IMR-90 (cell line): ENCODE measurements at regions not wholly inside any gene's neighbourhood (a gene's known extent, or its start where the extent isn't known, plus 50 kb on each side); places are given as distances from the start of the nearest gene placed in this dataset.
A peak's percentile ranks its signal among the peaks of the same experiment; 100 is the strongest.

Experiments
- ATAC-seq: fragments of 200-7000 bp; cut with Tn5 transposase; 2 replicates; pipeline ENCODE4 v1.9.1; 2020; ENCODE audit warnings: low read depth, mild to moderate bottlenecking, moderate library complexity
- BruUV-seq: library from RNA; stranded (reverse); fragments of 400-500 nt; replicated peaks from 2 replicates; lab custom pipeline; 2021; lab: Mats Ljungman, UMichigan
- CTCF ChIA-PET: fragments of 300-600 bp; formaldehyde crosslinking; extraction: SDS; loops from one replicate; lab custom pipeline; 2021; ENCODE audit warnings: antibody characterized with exemption; lab: Yijun Ruan, JAX
- POLR2A ChIA-PET: fragments of 300-600 bp; sonication (Branson Sonifier 250); formaldehyde crosslinking; loops from one replicate; lab custom pipeline; 2022; ENCODE audit warnings: antibody characterized with exemption; ENCODE audit not compliant: unreplicated experiment; lab: Charles Lee
- DNase-seq: peaks from one replicate; pipeline ENCODE4 v3.0.0; 2013
- H2AFZ ChIP-seq: replicated peaks from 2 replicates; pipeline ENCODE3; 2013; ENCODE audit warnings: low read length, mild to moderate bottlenecking; ENCODE audit not compliant: poor library complexity
- H2AK5ac ChIP-seq: 2 replicates; pipeline ENCODE4 v1.6.1; 2013; ENCODE audit warnings: low read depth, low read length, inconsistent platforms
- H2AK9ac ChIP-seq: replicated peaks from 2 replicates; pipeline ENCODE3; 2013; ENCODE audit warnings: mild to moderate bottlenecking, low read depth, low read length, moderate library complexity; ENCODE audit not compliant: poor library complexity
- H2BK120ac ChIP-seq: 2 replicates; pipeline ENCODE4 v1.6.1; 2013; ENCODE audit warnings: low read depth, low read length, inconsistent platforms
- H2BK15ac ChIP-seq: 3 replicates; pipeline ENCODE4 v1.6.1; 2013; ENCODE audit warnings: low read depth, low read length, inconsistent platforms
- H2BK20ac ChIP-seq: 2 replicates; pipeline ENCODE4 v1.6.1; 2013; ENCODE audit warnings: low read depth, mild to moderate bottlenecking, inconsistent platforms, low read length, moderate library complexity
- H2BK5ac ChIP-seq: 2 replicates; pipeline ENCODE4 v1.6.1; 2013; ENCODE audit warnings: mild to moderate bottlenecking, low read depth, low read length, inconsistent platforms; ENCODE audit not compliant: poor library complexity, severe bottlenecking
- H3K14ac ChIP-seq: replicated peaks from 2 replicates; pipeline ENCODE4 v1.6.1; 2013; ENCODE audit warnings: low read depth, low read length, inconsistent platforms
- H3K18ac ChIP-seq: 2 replicates; pipeline ENCODE4 v1.6.1; 2013; ENCODE audit warnings: low read depth, low read length, control low read depth
- H3K23ac ChIP-seq: 2 replicates; pipeline ENCODE4 v1.6.1; 2013; ENCODE audit warnings: low read depth, low read length, inconsistent platforms
- H3K27ac ChIP-seq: 2 replicates; pipeline ENCODE4 v1.5.1; 2013; ENCODE audit warnings: mild to moderate bottlenecking, control low read depth, low read length; ENCODE audit not compliant: insufficient read depth
- H3K27me3 ChIP-seq: 2 replicates; pipeline ENCODE4 v1.6.1; 2013; ENCODE audit warnings: low read length; ENCODE audit not compliant: control insufficient read depth, insufficient read depth
- H3K36me3 ChIP-seq: 2 replicates; pipeline ENCODE4 v1.6.1; 2013; ENCODE audit warnings: low read length, mixed read lengths; ENCODE audit not compliant: control insufficient read depth, insufficient read depth
- H3K4ac ChIP-seq: 2 replicates; pipeline ENCODE4 v1.6.1; 2013; ENCODE audit warnings: low read depth, low read length, inconsistent platforms
- H3K4me1 ChIP-seq: 2 replicates; pipeline ENCODE4 v1.6.1; 2013; ENCODE audit warnings: low read length, mixed read lengths; ENCODE audit not compliant: control insufficient read depth, insufficient read depth
- H3K4me2 ChIP-seq: 2 replicates; pipeline ENCODE4 v1.6.1; 2013; ENCODE audit warnings: low read depth, mild to moderate bottlenecking, control low read depth, low read length, moderate library complexity
- H3K4me3 ChIP-seq: 2 replicates; pipeline ENCODE4 v1.5.1; 2013; ENCODE audit warnings: low read depth, mild to moderate bottlenecking, control low read depth, low read length, moderate library complexity; ENCODE audit not compliant: insufficient read depth
- H3K56ac ChIP-seq: 2 replicates; pipeline ENCODE4 v1.6.1; 2013; ENCODE audit warnings: low read length, inconsistent platforms; ENCODE audit not compliant: insufficient read depth; ENCODE audit errors: extremely low read depth
- H3K79me1 ChIP-seq, 2 experiments: 2 replicates each; pipeline ENCODE4 v1.6.1; 2013; ENCODE audit warnings: low read length in 2 of 2, inconsistent platforms in 1 of 2, low read depth in 1 of 2
- H3K9ac ChIP-seq: 2 replicates; pipeline ENCODE4 v1.6.1; 2013; ENCODE audit warnings: low read depth, low read length, control low read depth
- H3K9me1 ChIP-seq: 2 replicates; pipeline ENCODE4 v1.6.1; 2013; ENCODE audit warnings: low read length, inconsistent platforms; ENCODE audit not compliant: insufficient read depth
- H3K9me3 ChIP-seq: 2 replicates; pipeline ENCODE4 v1.6.1; 2013; ENCODE audit warnings: low read length; ENCODE audit not compliant: control insufficient read depth, insufficient read depth
- H4K20me1 ChIP-seq: 2 replicates; pipeline ENCODE4 v1.6.1; 2013; ENCODE audit warnings: low read length, inconsistent platforms; ENCODE audit not compliant: insufficient read depth
- H4K5ac ChIP-seq: 2 replicates; pipeline ENCODE4 v1.6.1; 2013; ENCODE audit warnings: mild to moderate bottlenecking, low read depth, low read length, control low read depth
- H4K8ac ChIP-seq, 2 experiments: 2 replicates each; pipeline ENCODE4 v1.6.1; 2013; ENCODE audit warnings: low read depth in 2 of 2, low read length in 2 of 2, control low read depth in 1 of 2, inconsistent platforms in 1 of 2
- H4K91ac ChIP-seq: 2 replicates; pipeline ENCODE4 v1.6.1; 2013; ENCODE audit warnings: low read depth, low read length, inconsistent platforms; ENCODE audit not compliant: insufficient read depth
- CEBPB ChIP-seq: IDR thresholded peaks from 2 replicates; pipeline ENCODE4 v1.6.1; 2012; ENCODE audit warnings: low read depth, low read length, improper control_type of control experiment
- FOS ChIP-seq: fragments of 150-350 bp; IDR thresholded peaks from 2 replicates; pipeline ENCODE4 v1.6.1; 2016; ENCODE audit warnings: low read depth, low read length
- MAZ ChIP-seq: IDR thresholded peaks from 2 replicates; pipeline ENCODE4 v1.6.1; 2012; ENCODE audit warnings: low read depth, mild to moderate bottlenecking, low read length, improper control_type of control experiment, moderate library complexity, borderline replicate concordance
- MXI1 ChIP-seq: IDR thresholded peaks from 2 replicates; pipeline ENCODE4 v1.6.1; 2012; ENCODE audit warnings: low read depth, mild to moderate bottlenecking, low read length, moderate library complexity, borderline replicate concordance
- POLR2A ChIP-seq: IDR thresholded peaks from 2 replicates; pipeline ENCODE4 v1.6.1; 2012; ENCODE audit warnings: mild to moderate bottlenecking, low read depth, low read length
- WGBS, 2 experiments: methylation state at CpG; one replicate each; pipeline versions ENCODE4 v1.1.5 to v1.1.7; 2013; ENCODE audit warnings: missing lambda C conversion rate in 2 of 2; ENCODE audit not compliant: insufficient read length in 1 of 2; ENCODE audit errors: extremely low coverage in 2 of 2; 5-methylcytosine and 5-hydroxymethylcytosine counted together
- dilution Hi-C: fragments of 300-500 bp; cut with HindIII; formaldehyde crosslinking; loops from one replicate; pipeline ENCODE4 v1.14.3; 2018; ENCODE audit warnings: low sequenced_read_pairs; ENCODE audit not compliant: unreplicated experiment
- in situ Hi-C: fragments of 300-500 bp; cut with MboI; formaldehyde crosslinking; loops from 3 replicates; pipeline ENCODE4 v1.14.3; 2019; ENCODE audit warnings: low sequenced_read_pairs, inconsistent platforms, mixed read lengths
- intact Hi-C: fragments of 100-400 bp; cut with micrococcal nuclease; formaldehyde crosslinking; loops from 2 replicates; pipeline ENCODE4 v1.10.0; 2022
- TF ChIP-seq, protein P1 (sequence below): fragments of 150-350 bp; IDR thresholded peaks from 2 replicates; pipeline ENCODE4 v1.6.1; 2017; ENCODE audit warnings: mild to moderate bottlenecking, antibody characterized with exemption, low read length, low read depth

DNA sequence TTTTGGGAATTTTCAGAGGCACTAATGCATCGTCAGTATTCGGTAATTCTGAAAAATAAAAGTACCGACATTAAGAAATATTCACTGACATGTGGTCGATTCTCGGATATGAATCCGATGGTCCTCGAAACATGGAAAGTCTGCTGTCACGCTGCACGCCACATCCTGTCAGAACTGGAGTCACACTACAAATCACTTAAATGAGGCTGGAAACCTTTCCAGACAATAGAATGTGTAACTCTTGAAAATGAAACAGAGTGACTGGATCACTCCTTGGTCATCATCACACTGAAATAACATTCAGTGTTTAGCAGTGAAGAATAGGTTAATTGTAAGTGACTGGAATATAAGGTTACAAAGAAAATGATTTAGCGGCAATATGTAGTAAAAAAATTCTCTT is 620.1 kb upstream of the ADAMTS5 start:
- Histone ChIP-seq H3K9ac (no peak overlapping the region), H4K5ac (no peak overlapping the region), H3K27ac (no peak overlapping the region), H3K23ac (no peak overlapping the region), H3K79me1 (no peaks in the 10 kb centered on the region), H3K27me3 (no peaks in the 10 kb centered on the region), H3K9me3 (no peaks in the 10 kb centered on the region), H2AK5ac (no peak overlapping the region), H3K4ac (no peak overlapping the region), H3K36me3 (no peaks in the 10 kb centered on the region; the same call in 1 of the 2 replicates), H2BK5ac (no peak overlapping the region), H3K56ac (no peak overlapping the region), H4K20me1 (no peaks in the 10 kb centered on the region), H3K4me2 (peak overlapping the region; percentile 59; the same call in 1 of the 2 replicates), H3K9me1 (0 out of 2 replicates have a peak, but pooled peaks cover 2% of the 10 kb centered on the region), H2AFZ (no peak overlapping the region), H3K14ac (peak overlapping the region; percentile 50; the same call in 1 of the 2 replicates), H3K4me3 (no peak overlapping the region), H2AK9ac (no peak overlapping the region), H2BK20ac (no peak overlapping the region), H2BK120ac (peak overlapping the region; percentile 46; the same call in 1 of the 2 replicates), H3K4me1 (peaks cover 3% of the 10 kb centered on the region; the same call in 1 of the 2 replicates), H4K8ac (no peak overlapping the region; a peak in 1 of 4 replicates), H4K91ac (no peak overlapping the region), H2BK15ac (no peak overlapping the region), H3K18ac (peak overlapping the region; percentile 82; the same call in 1 of the 2 replicates)
- no TSS peak for BruUV-seq
- in situ Hi-C loops: no loop called here
- 78% methylated on average over 4 of the region's 10 CpGs; no CpG with 5 or more reads in 1 of the 2 experiments for WGBS, 2 experiments
- intact Hi-C loops: no loop called here
- ATAC-seq: no peak
- dilution Hi-C loops: no loop called here
- ChIA-PET POLR2A (no interaction called here), CTCF (no interaction called here)
- no peak for TF ChIP-seq CEBPB
- no peak for TF ChIP-seq MXI1
- TF ChIP-seq MAZ: no peak
- TF ChIP-seq, protein P1, sequence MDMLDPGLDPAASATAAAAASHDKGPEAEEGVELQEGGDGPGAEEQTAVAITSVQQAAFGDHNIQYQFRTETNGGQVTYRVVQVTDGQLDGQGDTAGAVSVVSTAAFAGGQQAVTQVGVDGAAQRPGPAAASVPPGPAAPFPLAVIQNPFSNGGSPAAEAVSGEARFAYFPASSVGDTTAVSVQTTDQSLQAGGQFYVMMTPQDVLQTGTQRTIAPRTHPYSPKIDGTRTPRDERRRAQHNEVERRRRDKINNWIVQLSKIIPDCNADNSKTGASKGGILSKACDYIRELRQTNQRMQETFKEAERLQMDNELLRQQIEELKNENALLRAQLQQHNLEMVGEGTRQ: no peak
- no peak for TF ChIP-seq POLR2A
- no peak for TF ChIP-seq FOS
- DNase-seq: no peak
